ENCODE measurements at regions not wholly inside any gene's neighbourhood (a gene's known extent, or its start where the extent isn't known, plus 50 kb on each side); places are given as distances from the start of the nearest gene placed in this dataset.

GRCh38 chr19:28610731-28611130 is 602.2 kb downstream of the UQCRFS1 start:
- Mint-ChIP-seq H3K4me3 (ENCODE audit: low read depth, unreplicated experiment) (no peak overlapping the region), H3K27ac (ENCODE audit: unreplicated experiment) (no peak overlapping the region), H3K27me3 (ENCODE audit: unreplicated experiment) (no peaks in the 10 kb centered on the region), H3K4me1 (ENCODE audit: low read depth, unreplicated experiment) (peaks cover 16% of the 10 kb centered on the region), H3K9me3 (ENCODE audit: low read depth, unreplicated experiment) (peaks cover 11% of the 10 kb centered on the region), H3K36me3 (ENCODE audit: insufficient read depth, unreplicated experiment) (no peaks in the 10 kb centered on the region)
- no peak for DNase-seq
- TF ChIP-seq CTCF (IDR thresholded peaks at IDR 0.05; ENCODE audit: unreplicated experiment), result no peak
- CTCF ChIA-PET, result no interaction called here
- no TSS peak for BruUV-seq (replicated peaks)
- intact Hi-C loops (cut with micrococcal nuclease; ENCODE audit: unreplicated experiment), result no loop called here

GRCh38 chr19:28609944-28610343 is 603.0 kb downstream of the UQCRFS1 start:
- TF ChIP-seq CTCF (IDR thresholded peaks at IDR 0.05; ENCODE audit: unreplicated experiment), result no peak
- no peaks in the 10 kb centered on the region for H3K36me3 Mint-ChIP-seq (ENCODE audit: insufficient read depth, unreplicated experiment)
- no TSS peak for BruUV-seq (replicated peaks)
- H3K4me3 Mint-ChIP-seq (ENCODE audit: low read depth, unreplicated experiment), result no peak overlapping the region
- no peak overlapping the region for H3K27ac Mint-ChIP-seq (ENCODE audit: unreplicated experiment)
- no peak for DNase-seq
- CTCF ChIA-PET, result no interaction called here
- no peaks in the 10 kb centered on the region for H3K27me3 Mint-ChIP-seq (ENCODE audit: unreplicated experiment)
- H3K4me1 Mint-ChIP-seq (ENCODE audit: low read depth, unreplicated experiment), result peaks cover 24% of the 10 kb centered on the region
- peaks cover 8% of the 10 kb centered on the region for H3K9me3 Mint-ChIP-seq (ENCODE audit: low read depth, unreplicated experiment)
- intact Hi-C loops (cut with micrococcal nuclease; ENCODE audit: unreplicated experiment), result loop anchor here (5.0 kb wide), 1 partner anchor 818 kb away; no protein-coding TSS in a partner anchor

- no TSS peak for BruUV-seq (replicated peaks)
- Mint-ChIP-seq H3K4me1 (ENCODE audit: low read depth, unreplicated experiment) (peaks cover 30% of the 10 kb centered on the region), H3K9me3 (ENCODE audit: low read depth, unreplicated experiment) (peaks cover 8% of the 10 kb centered on the region), H3K27ac (ENCODE audit: unreplicated experiment) (no peak overlapping the region), H3K4me3 (ENCODE audit: low read depth, unreplicated experiment) (no peak overlapping the region), H3K27me3 (ENCODE audit: unreplicated experiment) (no peaks in the 10 kb centered on the region), H3K36me3 (ENCODE audit: insufficient read depth, unreplicated experiment) (no peaks in the 10 kb centered on the region)
- intact Hi-C loops (cut with micrococcal nuclease; ENCODE audit: unreplicated experiment), result loop anchor here (5.0 kb wide), 1 partner anchor 817 kb away; no protein-coding TSS in a partner anchor
- TF ChIP-seq CTCF (IDR thresholded peaks at IDR 0.05; ENCODE audit: unreplicated experiment), result no peak
- no peak for DNase-seq
- CTCF ChIA-PET, result no interaction called here
Measured at GRCh38 chr19:28609091-28609755, 603.7 kb downstream of the UQCRFS1 start.

- no peak overlapping the region for H3K27ac Mint-ChIP-seq (ENCODE audit: unreplicated experiment)
- CTCF ChIA-PET, result interaction anchor here (0.6 kb wide), 1 partner anchor 1615 kb away, joined by 3 read pairs; no protein-coding TSS in a partner anchor
- peaks cover 30% of the 10 kb centered on the region for H3K4me1 Mint-ChIP-seq (ENCODE audit: low read depth, unreplicated experiment)
- no TSS peak for BruUV-seq (replicated peaks)
- H3K27me3 Mint-ChIP-seq (ENCODE audit: unreplicated experiment), result no peaks in the 10 kb centered on the region
- DNase-seq, result no peak
- H3K4me3 Mint-ChIP-seq (ENCODE audit: low read depth, unreplicated experiment), result no peak overlapping the region
- no peaks in the 10 kb centered on the region for H3K36me3 Mint-ChIP-seq (ENCODE audit: insufficient read depth, unreplicated experiment)
- no peak for TF ChIP-seq CTCF (IDR thresholded peaks at IDR 0.05; ENCODE audit: unreplicated experiment)
- intact Hi-C loops (cut with micrococcal nuclease; ENCODE audit: unreplicated experiment), result loop anchor here (5.0 kb wide), 1 partner anchor 816 kb away; no protein-coding TSS in a partner anchor
- peaks cover 10% of the 10 kb centered on the region for H3K9me3 Mint-ChIP-seq (ENCODE audit: low read depth, unreplicated experiment)
Measured at GRCh38 chr19:28608292-28608691, 604.7 kb downstream of the UQCRFS1 start.

Data from Calu3 (cell line).